Transverse colon (tissue), 4 donors: ENCODE measurements at regions not wholly inside any gene's neighbourhood (a gene's known extent, or its start where the extent isn't known, plus 50 kb on each side); places are given as distances from the start of the nearest gene placed in this dataset.

Source experiments
- DNase-seq: peaks from one replicate; pipeline ENCODE4 v3.0.0-alpha.2; 2019
- H3K27ac ChIP-seq, 4 donors: fragments of 200-600 bp; sonication (generic); 2 replicates each; pipeline ENCODE4 v1.5.1; 2016 to 2018; ENCODE audit warnings: inconsistent platforms in 4 of 4
- H3K27me3 ChIP-seq: fragments of 200-600 bp; sonication (generic); 2 replicates; pipeline ENCODE4 v1.5.1; 2017; ENCODE audit warnings: inconsistent platforms
- H3K36me3 ChIP-seq, 4 donors: fragments of 200-600 bp; sonication (generic); 2 replicates each; pipeline ENCODE4 v1.5.1; 2017 to 2019; ENCODE audit warnings: inconsistent platforms in 4 of 4
- H3K4me1 ChIP-seq, 4 donors: fragments of 200-600 bp; sonication (generic); 2 replicates each; pipeline ENCODE4 v1.5.1; 2017 to 2020; ENCODE audit warnings: inconsistent platforms in 4 of 4
- H3K4me3 ChIP-seq, 4 donors: fragments of 200-600 bp; sonication (generic); 1 replicate in 1 of 4; 2 replicates in 3 of 4; pipeline versions ENCODE4 v1.5.1 to v1.6.1; 2017 to 2019; ENCODE audit warnings: inconsistent platforms in 4 of 4
- H3K9me3 ChIP-seq, 2 donors: fragments of 200-600 bp; sonication (generic); 2 replicates each; pipeline ENCODE4 v1.5.1; 2017 to 2019; ENCODE audit warnings: inconsistent platforms in 2 of 2
- CTCF ChIP-seq, 5 experiments: fragments of 200-600 bp in 3 of 5; fragments of 450-650 bp in 2 of 5; sonication (generic) in 3 of 5; IDR thresholded peaks; 1 replicate in 2 of 5; 2 replicates in 3 of 5; pipeline ENCODE4 v1.5.1; 2016 to 2017; ENCODE audit warnings: antibody characterized with exemption in 5 of 5, inconsistent platforms in 3 of 5, mild to moderate bottlenecking in 2 of 5, moderate library complexity in 1 of 5
- EP300 ChIP-seq: sonication (generic); formaldehyde crosslinking; IDR thresholded peaks from one replicate; pipeline ENCODE4 v1.6.1; 2017; ENCODE audit warnings: antibody characterized with exemption, low read depth
- POLR2A ChIP-seq: fragments of 450-650 bp; IDR thresholded peaks from one replicate; pipeline ENCODE4 v1.6.1; 2016; ENCODE audit warnings: antibody characterized with exemption, mild to moderate bottlenecking, moderate library complexity
- POLR2AphosphoS5 ChIP-seq, 3 donors: sonication (generic); formaldehyde crosslinking; IDR thresholded peaks; one replicate each; pipeline ENCODE4 v1.6.1; 2016; ENCODE audit warnings: antibody characterized with exemption in 3 of 3
- WGBS, 2 donors: methylation state at CpG; one replicate each; pipeline ENCODE4 v1.1.5; 2018; ENCODE audit warnings: low coverage in 1 of 2; 5-methylcytosine and 5-hydroxymethylcytosine counted together
- in situ Hi-C, 4 donors: fragments of 200-750 bp; cut with MboI; loops; one replicate each; pipeline versions ENCODE4 v1.15.0 to v1.15.1; 2017; ENCODE audit warnings: low sequenced_read_pairs in 3 of 4, low pct_ligation_motif_present in 1 of 4, low pct_unique_long_range_greater_than_20kb in 1 of 4
- intact Hi-C: fragments of 100-400 bp; cut with DNase I; formaldehyde crosslinking; loops from one replicate; pipeline ENCODE4 v1.15.1; 2023; ENCODE audit warnings: low total_unique reads

GRCh38 chr11:131099746-131100145, 183.5 kb upstream of the SNX19 start:
- no peaks in the 10 kb centered on the region for H3K4me1 ChIP-seq
- in situ Hi-C loops, result no loop called here
- no peaks in the 10 kb centered on the region for H3K36me3 ChIP-seq
- WGBS, 2 donors, result 17 to 26% methylated on average over 1 of the region's 1 CpG
- TF ChIP-seq POLR2A, result no peak
- TF ChIP-seq POLR2AphosphoS5 (IDR thresholded peaks at IDR 0.05), result no peak
- no peak for TF ChIP-seq CTCF (IDR thresholded peaks at IDR 0.05)
- no peak for TF ChIP-seq EP300
- H3K27ac ChIP-seq, result no peak overlapping the region
- H3K9me3 ChIP-seq, result no peaks in the 10 kb centered on the region
- intact Hi-C loops, result no loop called here
- no peak overlapping the region for H3K4me3 ChIP-seq
- DNase-seq, result no peak
- no peaks in the 10 kb centered on the region for H3K27me3 ChIP-seq

GRCh38 chr11:131108760-131109159, 192.5 kb upstream of the SNX19 start:
- no peaks in the 10 kb centered on the region for H3K4me1 ChIP-seq
- H3K36me3 ChIP-seq, result no peaks in the 10 kb centered on the region
- no peak for DNase-seq
- WGBS, 2 donors, result 44% methylated on average over 1 of the region's 1 CpG; no CpG with 5 or more reads in 1 of the 2 donors
- H3K4me3 ChIP-seq, result no peak overlapping the region
- intact Hi-C loops, result no loop called here
- in situ Hi-C loops, result no loop called here
- TF ChIP-seq POLR2A (no peak), EP300 (no peak), POLR2AphosphoS5 (IDR thresholded peaks at IDR 0.05) (no peak), CTCF (IDR thresholded peaks at IDR 0.05) (no peak)
- H3K27ac ChIP-seq, result no peak overlapping the region
- no peaks in the 10 kb centered on the region for H3K9me3 ChIP-seq
- no peaks in the 10 kb centered on the region for H3K27me3 ChIP-seq

GRCh38 chr11:131109257-131109656, 193.0 kb upstream of the SNX19 start:
- DNase-seq, result no peak
- H3K4me1 ChIP-seq, result no peaks in the 10 kb centered on the region
- 31 to 60% methylated on average over 2 to 4 of the region's 4 CpGs for WGBS, 2 donors
- H3K27me3 ChIP-seq, result no peaks in the 10 kb centered on the region
- TF ChIP-seq POLR2AphosphoS5 (IDR thresholded peaks at IDR 0.05) (no peak), CTCF (IDR thresholded peaks at IDR 0.05) (no peak), POLR2A (no peak), EP300 (no peak)
- H3K36me3 ChIP-seq, result no peaks in the 10 kb centered on the region
- in situ Hi-C loops, result no loop called here
- no peaks in the 10 kb centered on the region for H3K9me3 ChIP-seq
- intact Hi-C loops, result no loop called here
- no peak overlapping the region for H3K4me3 ChIP-seq
- no peak overlapping the region for H3K27ac ChIP-seq

GRCh38 chr11:131109790-131110189, 193.5 kb upstream of the SNX19 start:
- Histone ChIP-seq H3K36me3 (no peaks in the 10 kb centered on the region), H3K27ac (no peak overlapping the region), H3K4me1 (no peaks in the 10 kb centered on the region), H3K27me3 (no peaks in the 10 kb centered on the region), H3K4me3 (no peak overlapping the region), H3K9me3 (no peaks in the 10 kb centered on the region)
- DNase-seq, result no peak
- WGBS, 2 donors, result 80 to 82% methylated on average over 3 to 5 of the region's 5 CpGs
- TF ChIP-seq EP300 (no peak), POLR2AphosphoS5 (IDR thresholded peaks at IDR 0.05) (no peak), CTCF (IDR thresholded peaks at IDR 0.05) (no peak), POLR2A (no peak)
- intact Hi-C loops (no loop called here), in situ Hi-C loops (no loop called here)
